ENCODE measurements at regions not wholly inside any gene's neighbourhood (a gene's known extent, or its start where the extent isn't known, plus 50 kb on each side); places are given as distances from the start of the nearest gene placed in this dataset.

DNA sequence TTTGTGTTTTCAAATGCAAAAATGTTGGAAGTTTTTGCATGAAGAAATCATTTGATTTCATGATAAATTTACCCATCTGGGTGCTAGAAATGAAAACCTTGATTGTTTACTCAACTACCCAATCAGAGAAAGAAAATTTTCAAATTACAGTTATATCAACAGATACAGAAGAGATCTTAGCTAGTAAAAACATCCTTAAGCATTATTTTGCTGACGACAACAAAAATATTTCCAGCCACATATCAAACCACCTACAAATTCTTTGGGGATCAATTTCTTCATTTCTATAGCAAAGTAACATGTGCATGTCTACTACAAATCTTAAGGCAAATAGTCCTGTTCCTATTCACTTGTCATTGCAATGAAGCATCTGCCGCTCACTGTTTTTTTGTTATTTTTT is 530.3 kb downstream of the ZIC1 start:
- TF ChIP-seq, protein P1, sequence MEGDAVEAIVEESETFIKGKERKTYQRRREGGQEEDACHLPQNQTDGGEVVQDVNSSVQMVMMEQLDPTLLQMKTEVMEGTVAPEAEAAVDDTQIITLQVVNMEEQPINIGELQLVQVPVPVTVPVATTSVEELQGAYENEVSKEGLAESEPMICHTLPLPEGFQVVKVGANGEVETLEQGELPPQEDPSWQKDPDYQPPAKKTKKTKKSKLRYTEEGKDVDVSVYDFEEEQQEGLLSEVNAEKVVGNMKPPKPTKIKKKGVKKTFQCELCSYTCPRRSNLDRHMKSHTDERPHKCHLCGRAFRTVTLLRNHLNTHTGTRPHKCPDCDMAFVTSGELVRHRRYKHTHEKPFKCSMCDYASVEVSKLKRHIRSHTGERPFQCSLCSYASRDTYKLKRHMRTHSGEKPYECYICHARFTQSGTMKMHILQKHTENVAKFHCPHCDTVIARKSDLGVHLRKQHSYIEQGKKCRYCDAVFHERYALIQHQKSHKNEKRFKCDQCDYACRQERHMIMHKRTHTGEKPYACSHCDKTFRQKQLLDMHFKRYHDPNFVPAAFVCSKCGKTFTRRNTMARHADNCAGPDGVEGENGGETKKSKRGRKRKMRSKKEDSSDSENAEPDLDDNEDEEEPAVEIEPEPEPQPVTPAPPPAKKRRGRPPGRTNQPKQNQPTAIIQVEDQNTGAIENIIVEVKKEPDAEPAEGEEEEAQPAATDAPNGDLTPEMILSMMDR (IDR thresholded peaks at IDR 0.05) = no peak
- no peak for TF ChIP-seq POLR2A (IDR thresholded peaks at IDR 0.05)
- TF ChIP-seq POLR2AphosphoS5 (IDR thresholded peaks at IDR 0.05; ENCODE audit: insufficient read depth in 1 of 2, low read depth in 1 of 2) = no peak
